Transverse colon (tissue), 3 donors: ENCODE measurements at regions not wholly inside any gene's neighbourhood (a gene's known extent, or its start where the extent isn't known, plus 50 kb on each side); places are given as distances from the start of the nearest gene placed in this dataset.

ENCODE experiments used
- EP300 ChIP-seq: sonication (generic); formaldehyde crosslinking; IDR thresholded peaks from one replicate; pipeline ENCODE4 v1.6.1; 2017; ENCODE audit warnings: antibody characterized with exemption, low read depth
- POLR2A ChIP-seq: fragments of 450-650 bp; IDR thresholded peaks from one replicate; pipeline ENCODE4 v1.6.1; 2016; ENCODE audit warnings: antibody characterized with exemption, mild to moderate bottlenecking, moderate library complexity
- TF ChIP-seq, protein P1 (sequence below), 5 experiments: fragments of 200-600 bp in 3 of 5; fragments of 450-650 bp in 2 of 5; sonication (generic) in 3 of 5; IDR thresholded peaks; 1 replicate in 2 of 5; 2 replicates in 3 of 5; pipeline ENCODE4 v1.5.1; 2016 to 2017; ENCODE audit warnings: antibody characterized with exemption in 5 of 5, inconsistent platforms in 3 of 5, mild to moderate bottlenecking in 2 of 5, moderate library complexity in 1 of 5

GRCh38 chr2:12501469-12502158 is 215.1 kb upstream of the TRIB2 start:
- TF ChIP-seq, protein P1, sequence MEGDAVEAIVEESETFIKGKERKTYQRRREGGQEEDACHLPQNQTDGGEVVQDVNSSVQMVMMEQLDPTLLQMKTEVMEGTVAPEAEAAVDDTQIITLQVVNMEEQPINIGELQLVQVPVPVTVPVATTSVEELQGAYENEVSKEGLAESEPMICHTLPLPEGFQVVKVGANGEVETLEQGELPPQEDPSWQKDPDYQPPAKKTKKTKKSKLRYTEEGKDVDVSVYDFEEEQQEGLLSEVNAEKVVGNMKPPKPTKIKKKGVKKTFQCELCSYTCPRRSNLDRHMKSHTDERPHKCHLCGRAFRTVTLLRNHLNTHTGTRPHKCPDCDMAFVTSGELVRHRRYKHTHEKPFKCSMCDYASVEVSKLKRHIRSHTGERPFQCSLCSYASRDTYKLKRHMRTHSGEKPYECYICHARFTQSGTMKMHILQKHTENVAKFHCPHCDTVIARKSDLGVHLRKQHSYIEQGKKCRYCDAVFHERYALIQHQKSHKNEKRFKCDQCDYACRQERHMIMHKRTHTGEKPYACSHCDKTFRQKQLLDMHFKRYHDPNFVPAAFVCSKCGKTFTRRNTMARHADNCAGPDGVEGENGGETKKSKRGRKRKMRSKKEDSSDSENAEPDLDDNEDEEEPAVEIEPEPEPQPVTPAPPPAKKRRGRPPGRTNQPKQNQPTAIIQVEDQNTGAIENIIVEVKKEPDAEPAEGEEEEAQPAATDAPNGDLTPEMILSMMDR (IDR thresholded peaks at IDR 0.05) = no peak
- TF ChIP-seq POLR2A = no peak
- TF ChIP-seq EP300 = no peak
